HCT116 (cell line): ENCODE measurements at regions not wholly inside any gene's neighbourhood (a gene's known extent, or its start where the extent isn't known, plus 50 kb on each side); places are given as distances from the start of the nearest gene placed in this dataset.

Source experiments
- ATAC-seq: fragments of 200-7000 bp; cut with Tn5 transposase; 2 replicates; pipeline ENCODE4 v1.9.1; 2020; ENCODE audit warnings: mild to moderate bottlenecking, moderate library complexity
- BruUV-seq: library from RNA; stranded (reverse); fragments of 400-500 nt; replicated peaks from 2 replicates; lab custom pipeline; 2021; lab: Mats Ljungman, UMichigan
- CTCF ChIA-PET: fragments of 300-600 bp; sonication (Branson Sonifier 250); formaldehyde crosslinking; loops from one replicate; lab custom pipeline; 2021; ENCODE audit warnings: antibody characterized with exemption; lab: Charles Lee
- POLR2A ChIA-PET: fragments of 300-600, 350-600 bp; sonication (Branson Sonifier 250); formaldehyde crosslinking; loops from one replicate; lab custom pipeline; 2021; ENCODE audit warnings: antibody characterized with exemption; lab: Charles Lee
- RAD21 ChIA-PET, 2 experiments: fragments of 300-600 bp; sonication (Branson Sonifier 250); formaldehyde crosslinking; loops; one replicate each; lab custom pipeline; 2023; ENCODE audit warnings: low total read pairs in 2 of 2; ENCODE audit not compliant: uncharacterized antibody in 2 of 2, unreplicated experiment in 2 of 2, low non-redundant PET in 1 of 2; lab: Charles Lee
- DNase-seq: peaks from one replicate; pipeline ENCODE4 v3.0.0-alpha.2; 2010; ENCODE audit warnings: low read depth, low spot score
- H2AFZ ChIP-seq: fragments of 200-600 bp; shearing (Covaris generic), sonication (generic); 2 replicates; pipeline ENCODE4 v1.6.1; 2017; ENCODE audit warnings: low read depth, mixed run types, mixed read lengths, antibody characterized with exemption, low read length; ENCODE audit not compliant: poor library complexity, severe bottlenecking
- H3K27ac ChIP-seq: 2 replicates; pipeline ENCODE4 v1.5.1; 2012; ENCODE audit warnings: low read depth, low read length
- H3K27me3 ChIP-seq: fragments of 200-600 bp; sonication (generic); 2 replicates; pipeline ENCODE4 v1.6.1; 2016; ENCODE audit warnings: mixed run types, low read length, mixed read lengths; ENCODE audit not compliant: insufficient read depth
- H3K36me3 ChIP-seq, 2 experiments: fragments of 200-500 bp in 1 of 2; fragments of 200-600 bp in 1 of 2; sonication (Bioruptor generic) in 1 of 2; sonication (generic) in 1 of 2; 2 replicates each; pipeline versions ENCODE4 v1.5.1 to v1.6.1; 2014 to 2016; ENCODE audit warnings: low read length in 2 of 2, inconsistent platforms in 1 of 2, mixed read lengths in 1 of 2, mixed run types in 1 of 2; ENCODE audit not compliant: insufficient read depth in 2 of 2, control insufficient read depth in 1 of 2
- H3K4me1 ChIP-seq, 2 experiments: fragments of 200-600 bp in 1 of 2; sonication (generic) in 1 of 2; 2 replicates each; pipeline versions ENCODE4 v1.5.1 to v1.6.1; 2012 to 2017; ENCODE audit warnings: low read length in 2 of 2, inconsistent platforms in 1 of 2, mild to moderate bottlenecking in 1 of 2, mixed read lengths in 1 of 2, mixed run types in 1 of 2, moderate library complexity in 1 of 2; ENCODE audit not compliant: insufficient read depth in 2 of 2, control insufficient read depth in 1 of 2
- H3K4me2 ChIP-seq: fragments of 200-600 bp; sonication (generic); 2 replicates; pipeline ENCODE4 v1.6.1; 2017; ENCODE audit warnings: mixed run types, low read length, mixed read lengths
- H3K4me3 ChIP-seq, 2 experiments: fragments of 200-600 bp in 1 of 2; sonication (generic) in 1 of 2; replicated peaks in 1 of 2; 2 replicates each; pipeline ENCODE4 v1.5.1; 2011 to 2016; ENCODE audit warnings: low read length in 2 of 2, control low read depth in 1 of 2, low read depth in 1 of 2, mild to moderate bottlenecking in 1 of 2, mixed read lengths in 1 of 2, mixed run types in 1 of 2
- H3K79me2 ChIP-seq: fragments of 200-600 bp; sonication (generic); 2 replicates; pipeline ENCODE4 v1.6.1; 2017; ENCODE audit warnings: mild to moderate bottlenecking, mixed run types, low read length, moderate library complexity, mixed read lengths; ENCODE audit not compliant: insufficient read depth
- H3K9ac ChIP-seq: fragments of 200-600 bp; sonication (generic); 2 replicates; pipeline ENCODE4 v1.6.1; 2016; ENCODE audit warnings: low read length, mixed read lengths
- H3K9me2 ChIP-seq: fragments of 200-600 bp; sonication (generic), shearing (Covaris generic); 2 replicates; pipeline ENCODE4 v1.6.1; 2017; ENCODE audit warnings: mixed run types, mild to moderate bottlenecking, moderate library complexity; ENCODE audit not compliant: insufficient read depth
- H3K9me3 ChIP-seq, 2 experiments: fragments of 200-500 bp in 1 of 2; fragments of 200-600 bp in 1 of 2; sonication (Bioruptor generic) in 1 of 2; sonication (generic) in 1 of 2; 2 replicates each; pipeline ENCODE4 v1.6.1; 2014 to 2017; ENCODE audit warnings: low read length in 2 of 2, mixed read lengths in 2 of 2, inconsistent platforms in 1 of 2, low read depth in 1 of 2, mild to moderate bottlenecking in 1 of 2, mixed run types in 1 of 2, moderate library complexity in 1 of 2; ENCODE audit not compliant: control insufficient read depth in 1 of 2, insufficient read depth in 1 of 2
- H4K20me1 ChIP-seq: fragments of 200-600 bp; sonication (generic), shearing (Covaris generic); 2 replicates; pipeline ENCODE4 v1.6.1; 2017; ENCODE audit warnings: mixed run types, mild to moderate bottlenecking, moderate library complexity; ENCODE audit not compliant: insufficient read depth
- CBX3 ChIP-seq: IDR thresholded peaks from 2 replicates; pipeline ENCODE4 v1.6.1; 2012; ENCODE audit warnings: low read depth
- EZH2 ChIP-seq: fragments of 200-600 bp; sonication (generic); IDR thresholded peaks from 2 replicates; pipeline ENCODE4 v1.6.1; 2017; ENCODE audit warnings: antibody characterized with exemption, mixed run types
- JUND ChIP-seq: IDR thresholded peaks from 2 replicates; pipeline ENCODE4 v1.6.1; 2012
- MAX ChIP-seq: IDR thresholded peaks from 2 replicates; pipeline ENCODE4 v1.6.1; 2012
- POLR2AphosphoS5 ChIP-seq: IDR thresholded peaks from 2 replicates; pipeline ENCODE4 v1.6.1; 2011; ENCODE audit warnings: mild to moderate bottlenecking, low read depth, low read length, moderate library complexity
- SP1 ChIP-seq: IDR thresholded peaks from 2 replicates; pipeline ENCODE4 v1.6.1; 2012; ENCODE audit warnings: low read depth
- SRF ChIP-seq: IDR thresholded peaks from 2 replicates; pipeline ENCODE4 v1.6.1; 2012; ENCODE audit warnings: low read depth
- TCF7L2 ChIP-seq: IDR thresholded peaks from 2 replicates; pipeline ENCODE4 v1.7.0; 2011; ENCODE audit warnings: borderline replicate concordance, inconsistent platforms; ENCODE audit not compliant: insufficient read depth, insufficient read length; ENCODE audit errors: extremely low read depth
- YY1 ChIP-seq: IDR thresholded peaks from 2 replicates; pipeline ENCODE4 v1.6.1; 2011; ENCODE audit warnings: low read length, low read depth, moderate library complexity, mild to moderate bottlenecking; ENCODE audit not compliant: insufficient replicate concordance; ENCODE audit errors: extremely low read depth
- ZBTB33 ChIP-seq: IDR thresholded peaks from 2 replicates; pipeline ENCODE4 v1.6.1; 2011; ENCODE audit warnings: mild to moderate bottlenecking, low read length, moderate library complexity; ENCODE audit not compliant: insufficient replicate concordance; ENCODE audit errors: extremely low read depth
- ZNF274 ChIP-seq: fragments of 200-500 bp; sonication (Bioruptor generic); IDR thresholded peaks from 2 replicates; pipeline ENCODE4 v1.6.1; 2014; ENCODE audit warnings: mild to moderate bottlenecking, low read depth, low read length, inconsistent platforms
- intact Hi-C: fragments of 100-400 bp; cut with micrococcal nuclease; formaldehyde crosslinking; loops from 2 replicates; pipeline ENCODE4 v1.10.0; 2022
- TF ChIP-seq, protein P1 (sequence below): IDR thresholded peaks from 2 replicates; pipeline ENCODE4 v1.6.1; 2012; ENCODE audit warnings: low read depth

GRCh38 chrY:7966916-7967315, 1055.4 kb upstream of the AMELY start:
- CTCF ChIA-PET = no interaction called here
- no peaks in the 10 kb centered on the region for H3K79me2 ChIP-seq
- TF ChIP-seq SP1 (no peak), JUND (no peak), YY1 (no peak), EZH2 (no peak), ZNF274 (no peak), MAX (no peak), POLR2AphosphoS5 (no peak), ZBTB33 (no peak), CBX3 (no peak), TCF7L2 (no peak), SRF (no peak)
- TF ChIP-seq, protein P1, sequence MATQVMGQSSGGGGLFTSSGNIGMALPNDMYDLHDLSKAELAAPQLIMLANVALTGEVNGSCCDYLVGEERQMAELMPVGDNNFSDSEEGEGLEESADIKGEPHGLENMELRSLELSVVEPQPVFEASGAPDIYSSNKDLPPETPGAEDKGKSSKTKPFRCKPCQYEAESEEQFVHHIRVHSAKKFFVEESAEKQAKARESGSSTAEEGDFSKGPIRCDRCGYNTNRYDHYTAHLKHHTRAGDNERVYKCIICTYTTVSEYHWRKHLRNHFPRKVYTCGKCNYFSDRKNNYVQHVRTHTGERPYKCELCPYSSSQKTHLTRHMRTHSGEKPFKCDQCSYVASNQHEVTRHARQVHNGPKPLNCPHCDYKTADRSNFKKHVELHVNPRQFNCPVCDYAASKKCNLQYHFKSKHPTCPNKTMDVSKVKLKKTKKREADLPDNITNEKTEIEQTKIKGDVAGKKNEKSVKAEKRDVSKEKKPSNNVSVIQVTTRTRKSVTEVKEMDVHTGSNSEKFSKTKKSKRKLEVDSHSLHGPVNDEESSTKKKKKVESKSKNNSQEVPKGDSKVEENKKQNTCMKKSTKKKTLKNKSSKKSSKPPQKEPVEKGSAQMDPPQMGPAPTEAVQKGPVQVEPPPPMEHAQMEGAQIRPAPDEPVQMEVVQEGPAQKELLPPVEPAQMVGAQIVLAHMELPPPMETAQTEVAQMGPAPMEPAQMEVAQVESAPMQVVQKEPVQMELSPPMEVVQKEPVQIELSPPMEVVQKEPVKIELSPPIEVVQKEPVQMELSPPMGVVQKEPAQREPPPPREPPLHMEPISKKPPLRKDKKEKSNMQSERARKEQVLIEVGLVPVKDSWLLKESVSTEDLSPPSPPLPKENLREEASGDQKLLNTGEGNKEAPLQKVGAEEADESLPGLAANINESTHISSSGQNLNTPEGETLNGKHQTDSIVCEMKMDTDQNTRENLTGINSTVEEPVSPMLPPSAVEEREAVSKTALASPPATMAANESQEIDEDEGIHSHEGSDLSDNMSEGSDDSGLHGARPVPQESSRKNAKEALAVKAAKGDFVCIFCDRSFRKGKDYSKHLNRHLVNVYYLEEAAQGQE = no peak
- TF ChIP-seq, all 23 proteins: peak for 0
- Histone ChIP-seq H3K9me3 (no peaks in the 10 kb centered on the region), H3K4me1 (no peaks in the 10 kb centered on the region), H4K20me1 (no peaks in the 10 kb centered on the region), H3K27ac (no peak overlapping the region), H3K4me2 (no peak overlapping the region), H3K9ac (no peak overlapping the region), H3K27me3 (no peaks in the 10 kb centered on the region), H2AFZ (no peak overlapping the region), H3K4me3 (no peak overlapping the region), H3K36me3 (no peaks in the 10 kb centered on the region), H3K9me2 (no peaks in the 10 kb centered on the region)
- ATAC-seq (no peak), DNase-seq (no peak)
- ChIA-PET POLR2A (no interaction called here), RAD21 (no interaction called here)
- no TSS peak for BruUV-seq
- intact Hi-C loops = no loop called here
